ENCODE measurements at regions not wholly inside any gene's neighbourhood (a gene's known extent, or its start where the extent isn't known, plus 50 kb on each side); places are given as distances from the start of the nearest gene placed in this dataset.

DNA sequence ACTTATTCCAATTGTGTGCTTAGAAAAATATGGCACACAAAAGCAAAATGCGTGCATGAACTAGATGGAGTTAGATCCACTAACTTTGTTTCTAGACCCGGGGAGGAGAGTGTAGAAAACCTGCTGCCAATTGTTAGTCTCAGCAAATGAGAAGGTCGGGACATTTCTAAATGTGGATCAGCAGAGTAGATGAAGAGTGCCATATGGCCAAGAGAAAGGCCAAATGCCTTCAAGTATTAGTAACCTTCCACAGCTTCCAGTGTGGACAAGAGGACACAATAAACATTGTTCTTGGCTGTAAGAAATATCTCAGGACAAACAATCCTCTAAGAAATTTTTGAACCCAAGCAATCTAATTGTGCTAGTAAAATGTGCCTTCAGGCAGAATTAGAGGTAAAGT, 690.3 kb downstream of the REEP3 start:
- no peaks in the 10 kb centered on the region for H3K4me1 Mint-ChIP-seq
- H3K36me3 Mint-ChIP-seq, result no peaks in the 10 kb centered on the region
- H3K27me3 Mint-ChIP-seq, result no peaks in the 10 kb centered on the region
- H3K4me3 Mint-ChIP-seq, result no peak overlapping the region
- DNase-seq, result no peak
- H3K9me3 Mint-ChIP-seq, result peaks cover 6% of the 10 kb centered on the region
- no peak overlapping the region for H3K27ac Mint-ChIP-seq

DNA sequence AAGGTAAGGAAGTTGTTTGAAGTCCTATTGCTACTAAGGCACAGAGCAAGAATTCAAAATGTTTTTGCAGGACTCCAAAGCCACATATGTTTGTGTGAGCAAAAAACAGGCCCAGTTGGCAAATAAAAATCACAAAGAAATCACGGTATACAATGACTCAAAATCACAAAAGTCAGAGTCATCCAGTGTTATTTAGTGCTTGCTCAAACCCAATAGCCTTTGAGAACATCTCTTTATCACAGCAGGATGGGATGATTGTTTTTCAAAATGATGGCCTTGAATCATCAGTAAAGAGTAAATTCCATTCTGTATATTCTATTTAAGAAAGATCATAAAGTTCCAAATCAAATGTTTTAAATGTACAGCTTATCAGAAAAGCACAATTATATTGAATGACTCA, 693.9 kb downstream of the REEP3 start:
- Mint-ChIP-seq H3K27ac (no peak overlapping the region), H3K4me1 (no peaks in the 10 kb centered on the region), H3K27me3 (no peaks in the 10 kb centered on the region), H3K9me3 (peaks cover 4% of the 10 kb centered on the region), H3K36me3 (no peaks in the 10 kb centered on the region), H3K4me3 (no peak overlapping the region)
- no peak for DNase-seq

DNA sequence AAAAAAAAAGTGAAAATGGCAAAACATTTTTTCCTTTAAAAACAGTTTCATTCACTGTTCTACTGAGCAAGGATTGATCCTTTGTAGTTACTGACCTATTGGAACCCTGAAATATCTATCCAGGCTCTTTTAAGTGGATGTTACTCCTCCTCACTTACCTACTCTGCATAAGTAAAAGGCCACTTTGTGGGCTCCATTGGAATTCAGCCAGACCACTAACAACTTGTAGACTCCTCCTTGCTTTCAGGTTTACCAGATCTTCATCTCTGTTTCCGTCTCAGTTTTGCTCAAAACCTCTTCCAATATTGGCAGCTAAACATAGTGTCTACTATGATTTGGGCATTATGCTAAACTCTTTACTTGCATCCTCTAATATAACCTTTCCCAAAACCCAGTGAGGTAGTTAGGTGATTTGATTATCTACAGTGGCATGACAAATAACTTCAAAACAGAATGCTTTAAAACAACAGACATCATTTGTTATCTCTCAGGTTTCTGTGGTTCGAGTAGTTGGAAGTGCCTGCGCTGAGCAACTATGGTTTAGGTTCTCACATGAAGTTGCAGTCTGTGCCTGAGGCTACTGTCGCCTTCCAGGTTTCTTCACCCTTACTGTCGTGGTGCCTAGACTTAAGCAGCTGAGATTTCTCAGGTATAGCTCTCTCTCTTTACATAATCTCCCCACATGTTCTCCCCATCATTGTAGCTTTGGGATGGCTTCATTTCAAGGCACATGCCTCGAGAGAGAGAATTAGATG, 698.2 kb downstream of the REEP3 start:
- H3K4me3 Mint-ChIP-seq, result no peak overlapping the region
- H3K36me3 Mint-ChIP-seq, result no peaks in the 10 kb centered on the region
- H3K27me3 Mint-ChIP-seq, result no peaks in the 10 kb centered on the region
- H3K9me3 Mint-ChIP-seq, result peaks cover 6% of the 10 kb centered on the region
- no peaks in the 10 kb centered on the region for H3K4me1 Mint-ChIP-seq
- no peak for DNase-seq
- H3K27ac Mint-ChIP-seq, result no peak overlapping the region

DNA sequence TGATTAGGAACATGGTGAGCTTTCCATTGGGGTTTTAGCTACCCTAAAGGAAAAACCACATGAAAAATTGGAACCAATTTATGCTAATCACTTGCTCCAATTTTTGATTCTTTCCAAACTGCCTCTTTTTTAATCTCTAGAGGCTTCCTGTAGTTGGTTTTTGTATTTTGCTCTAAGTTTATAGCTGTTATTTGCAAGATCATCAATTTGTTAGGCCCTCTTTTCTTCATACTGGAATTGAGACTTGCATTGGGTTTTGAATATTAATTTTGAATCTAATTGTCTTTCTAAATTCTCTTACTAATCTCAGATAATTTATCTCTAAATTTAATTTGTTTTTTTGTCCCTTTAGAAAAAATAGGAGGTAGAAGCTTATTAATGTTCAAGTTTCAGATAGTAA, 713.3 kb downstream of the REEP3 start:
- H3K27ac Mint-ChIP-seq, result no peak overlapping the region
- H3K9me3 Mint-ChIP-seq, result peaks cover 7% of the 10 kb centered on the region
- H3K27me3 Mint-ChIP-seq, result no peaks in the 10 kb centered on the region
- no peaks in the 10 kb centered on the region for H3K4me1 Mint-ChIP-seq
- DNase-seq, result no peak
- no peaks in the 10 kb centered on the region for H3K36me3 Mint-ChIP-seq
- no peak overlapping the region for H3K4me3 Mint-ChIP-seq

DNA sequence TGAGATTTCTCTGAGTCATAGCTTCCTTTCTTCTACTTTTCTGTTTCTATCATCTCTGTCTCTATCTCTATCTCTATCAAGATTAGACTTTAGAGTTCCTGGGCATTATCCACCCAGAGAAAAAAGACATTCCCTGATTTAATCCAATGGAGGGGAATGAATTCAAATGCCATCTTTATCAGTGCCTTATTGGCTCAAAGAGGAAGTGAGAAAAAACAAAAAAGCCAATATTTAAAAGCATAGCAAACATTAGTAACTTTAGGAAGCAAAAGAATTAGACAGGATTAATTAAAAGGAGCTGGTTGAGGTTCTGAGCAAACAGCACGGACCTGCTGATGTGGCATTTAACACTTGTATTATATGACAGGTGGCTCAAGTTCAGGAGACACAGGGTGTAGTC, 736.5 kb downstream of the REEP3 start:
- no peak overlapping the region for H3K4me3 Mint-ChIP-seq
- no peaks in the 10 kb centered on the region for H3K36me3 Mint-ChIP-seq
- no peaks in the 10 kb centered on the region for H3K27me3 Mint-ChIP-seq
- H3K27ac Mint-ChIP-seq, result no peak overlapping the region
- H3K4me1 Mint-ChIP-seq, result no peaks in the 10 kb centered on the region
- DNase-seq, result no peak
- H3K9me3 Mint-ChIP-seq, result no peaks in the 10 kb centered on the region

DNA sequence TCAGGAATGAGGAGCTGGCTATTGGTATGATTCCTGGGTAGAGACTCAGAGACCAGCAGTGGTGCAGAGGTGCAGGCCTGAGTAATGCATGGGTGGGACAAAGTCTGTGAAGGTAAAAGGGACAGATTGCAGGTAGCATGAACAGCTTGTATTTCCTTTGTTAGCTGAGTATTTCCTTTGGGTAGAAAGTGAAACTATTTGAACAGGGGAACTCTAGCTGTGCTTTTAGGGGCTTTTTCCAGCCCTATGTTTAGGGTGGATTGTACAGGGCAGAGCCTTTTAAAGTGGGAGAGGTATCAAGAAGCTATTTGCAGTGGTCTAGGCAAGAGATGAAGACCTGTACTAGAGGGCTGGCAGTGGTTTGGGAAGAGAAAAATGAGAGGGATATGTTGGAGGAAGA, 739.9 kb downstream of the REEP3 start:
- DNase-seq, result no peak
- H3K4me1 Mint-ChIP-seq, result no peaks in the 10 kb centered on the region
- no peak overlapping the region for H3K4me3 Mint-ChIP-seq
- no peaks in the 10 kb centered on the region for H3K9me3 Mint-ChIP-seq
- no peaks in the 10 kb centered on the region for H3K27me3 Mint-ChIP-seq
- no peak overlapping the region for H3K27ac Mint-ChIP-seq
- H3K36me3 Mint-ChIP-seq, result no peaks in the 10 kb centered on the region

DNA sequence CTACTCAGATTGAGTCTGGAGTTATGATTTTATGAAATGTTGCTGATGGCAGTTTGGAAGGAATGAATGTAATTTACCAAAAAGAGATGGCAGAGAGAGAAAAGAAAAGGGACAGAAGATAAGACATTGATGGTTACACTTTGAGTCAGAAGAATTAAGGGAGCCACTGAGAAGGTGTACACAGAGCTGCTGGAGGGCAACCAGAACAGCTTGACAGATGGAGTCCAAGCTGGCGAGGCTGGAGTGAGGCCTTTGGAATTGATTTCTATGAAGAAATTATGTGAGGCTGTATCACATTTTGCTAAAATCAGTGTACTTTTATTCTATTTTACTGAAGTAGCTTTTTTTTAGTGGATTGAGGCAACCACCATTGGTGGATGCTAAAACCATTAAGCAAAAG, 740.5 kb downstream of the REEP3 start:
- Mint-ChIP-seq H3K36me3 (no peaks in the 10 kb centered on the region), H3K9me3 (no peaks in the 10 kb centered on the region), H3K4me1 (no peaks in the 10 kb centered on the region), H3K4me3 (no peak overlapping the region), H3K27ac (no peak overlapping the region), H3K27me3 (no peaks in the 10 kb centered on the region)
- no peak for DNase-seq

DNA sequence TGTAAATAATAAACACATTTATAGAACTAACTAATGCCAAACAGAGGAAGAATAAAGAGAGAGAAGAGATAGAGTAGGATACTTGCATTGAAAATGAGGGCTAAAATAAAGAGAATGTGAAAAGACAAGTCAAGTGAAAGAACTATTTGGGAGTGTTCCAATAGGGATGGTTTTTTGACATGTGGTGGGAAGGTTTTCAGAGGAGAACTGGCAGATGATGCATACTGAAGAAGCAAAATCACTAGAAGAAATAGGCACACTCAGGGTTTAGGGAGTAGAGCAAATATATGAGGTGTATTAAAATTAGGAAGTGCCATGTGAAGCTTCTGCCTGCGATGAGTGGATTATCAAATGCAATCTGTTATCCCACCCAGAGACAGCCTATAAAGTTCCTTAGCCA, 744.8 kb downstream of the REEP3 start:
- Mint-ChIP-seq H3K36me3 (no peaks in the 10 kb centered on the region), H3K9me3 (no peaks in the 10 kb centered on the region), H3K27me3 (no peaks in the 10 kb centered on the region), H3K27ac (no peak overlapping the region), H3K4me3 (no peak overlapping the region), H3K4me1 (no peaks in the 10 kb centered on the region)
- DNase-seq, result no peak

DNA sequence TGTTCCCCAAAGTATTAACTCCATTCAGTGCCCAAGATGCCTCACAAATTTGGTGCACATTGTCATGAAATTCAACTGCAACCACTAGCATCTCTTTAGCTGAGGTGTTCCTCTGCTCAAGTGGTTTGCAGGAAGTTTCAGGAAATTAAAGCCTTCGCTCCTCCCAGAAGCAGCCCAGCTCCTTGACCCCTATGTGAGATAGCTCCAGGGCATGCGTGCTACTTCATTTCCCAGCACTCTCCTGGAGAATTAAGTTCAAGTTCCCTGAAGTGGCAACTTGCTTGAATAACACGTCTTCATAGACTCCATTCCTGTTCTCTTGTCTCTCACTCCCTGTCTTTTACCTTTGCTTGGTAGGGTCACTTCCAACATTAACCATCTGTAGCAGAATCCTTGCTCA, 750.3 kb downstream of the REEP3 start:
- no peaks in the 10 kb centered on the region for H3K9me3 Mint-ChIP-seq
- H3K27me3 Mint-ChIP-seq, result no peaks in the 10 kb centered on the region
- no peak overlapping the region for H3K4me3 Mint-ChIP-seq
- no peak overlapping the region for H3K27ac Mint-ChIP-seq
- no peak for DNase-seq
- no peaks in the 10 kb centered on the region for H3K4me1 Mint-ChIP-seq
- H3K36me3 Mint-ChIP-seq, result no peaks in the 10 kb centered on the region

DNA sequence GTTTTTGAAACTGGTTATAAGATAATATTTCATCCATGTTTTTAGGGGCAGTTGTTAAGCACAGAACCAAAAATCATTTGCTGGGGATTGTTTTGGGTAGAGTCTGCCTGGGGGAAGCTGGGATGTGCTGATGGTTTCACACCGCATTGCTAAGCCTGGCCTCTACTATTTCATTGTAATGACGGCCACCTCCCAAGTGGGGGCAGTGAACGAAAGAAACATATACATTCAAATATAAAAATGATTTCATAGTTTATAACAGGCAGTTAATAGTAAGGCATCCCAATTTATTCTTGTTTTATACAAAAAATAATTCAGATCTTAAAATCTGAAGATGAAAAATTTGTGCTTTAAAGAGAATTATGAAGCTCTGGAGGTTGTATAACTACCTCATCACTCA, 750.8 kb downstream of the REEP3 start:
- no peaks in the 10 kb centered on the region for H3K9me3 Mint-ChIP-seq
- no peaks in the 10 kb centered on the region for H3K27me3 Mint-ChIP-seq
- H3K4me1 Mint-ChIP-seq, result no peaks in the 10 kb centered on the region
- DNase-seq, result no peak
- H3K36me3 Mint-ChIP-seq, result no peaks in the 10 kb centered on the region
- no peak overlapping the region for H3K27ac Mint-ChIP-seq
- H3K4me3 Mint-ChIP-seq, result no peak overlapping the region

DNA sequence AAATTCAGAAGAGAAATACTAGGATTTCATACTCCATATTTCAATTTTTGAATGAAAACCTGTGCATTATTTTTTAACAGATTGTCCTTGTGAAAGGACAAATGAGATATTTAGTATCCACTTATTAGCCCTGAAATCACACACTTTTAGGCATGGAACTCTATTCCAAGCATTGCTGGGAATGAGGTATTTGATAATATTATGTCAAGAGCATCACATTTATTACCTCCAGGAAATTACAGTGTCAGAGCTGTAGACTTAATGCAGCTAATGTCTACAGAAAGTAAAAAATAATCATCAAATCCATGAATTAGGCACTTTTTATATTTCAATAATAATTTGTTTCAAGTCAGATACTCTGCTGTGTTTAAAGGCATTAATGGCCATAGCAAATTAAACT, 753.8 kb downstream of the REEP3 start:
- no peaks in the 10 kb centered on the region for H3K27me3 Mint-ChIP-seq
- no peak overlapping the region for H3K27ac Mint-ChIP-seq
- peaks cover 1% of the 10 kb centered on the region for H3K9me3 Mint-ChIP-seq
- no peak for DNase-seq
- H3K36me3 Mint-ChIP-seq, result no peaks in the 10 kb centered on the region
- no peak overlapping the region for H3K4me3 Mint-ChIP-seq
- no peaks in the 10 kb centered on the region for H3K4me1 Mint-ChIP-seq

DNA sequence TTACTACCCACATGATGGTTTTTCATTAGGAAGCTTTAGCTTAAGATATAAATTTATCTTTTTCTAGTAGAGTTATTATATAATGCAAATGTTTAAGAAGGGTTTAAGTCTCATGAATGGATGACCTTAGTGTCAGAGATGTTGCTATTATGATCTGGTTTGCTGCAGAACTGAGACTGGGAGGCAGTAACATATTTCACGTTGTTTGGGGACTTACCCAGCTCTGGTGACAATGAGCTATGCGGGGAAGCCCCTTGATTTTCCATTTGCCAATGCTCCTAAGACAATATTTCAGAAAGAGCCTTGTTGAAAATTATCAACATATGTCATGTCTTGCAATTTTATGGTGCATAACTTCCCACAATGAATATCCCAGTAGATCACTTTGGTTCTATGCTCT, 754.6 kb downstream of the REEP3 start:
- no peak overlapping the region for H3K4me3 Mint-ChIP-seq
- no peaks in the 10 kb centered on the region for H3K27me3 Mint-ChIP-seq
- no peak for DNase-seq

DNA sequence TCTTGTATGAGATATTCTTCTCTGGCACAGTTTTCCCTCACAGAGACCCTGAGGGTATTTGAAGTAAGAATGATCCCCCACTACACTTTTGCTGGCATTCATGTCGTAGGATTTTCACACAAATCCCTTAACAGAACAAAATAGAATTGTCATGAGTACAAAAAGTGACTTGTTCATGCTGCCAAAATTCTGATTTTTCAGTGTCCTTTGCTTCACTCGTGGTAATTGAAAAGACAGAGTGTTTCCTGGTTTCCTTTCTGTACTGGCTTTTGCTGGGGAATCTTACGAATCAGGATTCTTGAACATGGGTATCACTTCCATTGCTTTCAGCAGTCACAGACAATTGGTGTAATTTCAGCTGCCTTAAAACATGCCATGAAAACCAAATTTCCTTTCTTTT, 756.3 kb downstream of the REEP3 start:
- Mint-ChIP-seq H3K9me3 (peaks cover 1% of the 10 kb centered on the region), H3K27me3 (no peaks in the 10 kb centered on the region), H3K4me1 (no peaks in the 10 kb centered on the region), H3K36me3 (no peaks in the 10 kb centered on the region), H3K4me3 (no peak overlapping the region), H3K27ac (no peak overlapping the region)
- DNase-seq, result no peak

More for the DNA sequence above, 754.6 kb downstream of the REEP3 start:
- Mint-ChIP-seq H3K9me3 (peaks cover 1% of the 10 kb centered on the region), H3K4me1 (no peaks in the 10 kb centered on the region), H3K36me3 (no peaks in the 10 kb centered on the region), H3K27ac (no peak overlapping the region)

DNA sequence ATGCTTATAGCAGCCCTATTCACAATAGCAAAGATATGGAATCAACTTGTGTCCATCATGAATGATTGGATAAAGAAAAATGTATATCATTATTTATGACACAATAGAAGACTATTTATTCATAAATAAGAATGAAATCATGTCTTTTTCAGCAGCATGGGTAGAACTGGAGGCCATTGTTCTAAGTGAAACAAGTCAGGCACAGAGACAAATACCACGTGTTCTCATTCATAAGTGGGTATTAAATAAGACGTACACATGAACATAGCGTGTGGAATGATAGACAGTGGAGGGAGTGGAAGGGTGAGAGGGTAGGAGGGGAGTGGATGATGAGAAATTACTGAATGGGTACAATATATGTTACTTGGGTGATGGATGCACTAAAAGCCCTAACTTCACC, 762.4 kb downstream of the REEP3 start:
- H3K36me3 Mint-ChIP-seq, result no peaks in the 10 kb centered on the region
- no peak for DNase-seq
- H3K27me3 Mint-ChIP-seq, result no peaks in the 10 kb centered on the region
- H3K27ac Mint-ChIP-seq, result no peak overlapping the region
- no peak overlapping the region for H3K4me3 Mint-ChIP-seq
- peaks cover 1% of the 10 kb centered on the region for H3K9me3 Mint-ChIP-seq
- no peaks in the 10 kb centered on the region for H3K4me1 Mint-ChIP-seq

DNA sequence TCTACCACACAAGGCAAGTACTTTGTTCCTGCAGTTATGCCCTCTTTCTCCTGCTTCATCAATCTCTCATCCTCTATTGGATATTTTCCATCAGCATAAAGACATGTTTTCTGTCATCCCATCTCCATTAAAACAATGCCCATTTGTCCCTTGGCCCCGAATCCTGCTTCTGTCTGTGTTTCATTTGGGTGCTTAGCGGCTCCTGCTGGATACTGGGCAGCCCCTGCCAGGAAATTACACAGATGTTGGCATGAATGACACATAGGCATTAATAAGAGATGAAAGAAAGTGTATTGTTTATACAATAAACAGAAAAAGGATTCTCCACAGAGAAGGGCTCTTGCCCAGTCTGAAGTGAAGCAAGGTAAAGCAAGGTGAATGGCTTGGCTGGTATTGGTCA, 765.3 kb downstream of the REEP3 start:
- H3K27ac Mint-ChIP-seq, result no peak overlapping the region
- no peaks in the 10 kb centered on the region for H3K27me3 Mint-ChIP-seq
- H3K9me3 Mint-ChIP-seq, result no peaks in the 10 kb centered on the region
- no peak overlapping the region for H3K4me3 Mint-ChIP-seq
- no peak for DNase-seq
- H3K4me1 Mint-ChIP-seq, result no peaks in the 10 kb centered on the region
- H3K36me3 Mint-ChIP-seq, result no peaks in the 10 kb centered on the region

DNA sequence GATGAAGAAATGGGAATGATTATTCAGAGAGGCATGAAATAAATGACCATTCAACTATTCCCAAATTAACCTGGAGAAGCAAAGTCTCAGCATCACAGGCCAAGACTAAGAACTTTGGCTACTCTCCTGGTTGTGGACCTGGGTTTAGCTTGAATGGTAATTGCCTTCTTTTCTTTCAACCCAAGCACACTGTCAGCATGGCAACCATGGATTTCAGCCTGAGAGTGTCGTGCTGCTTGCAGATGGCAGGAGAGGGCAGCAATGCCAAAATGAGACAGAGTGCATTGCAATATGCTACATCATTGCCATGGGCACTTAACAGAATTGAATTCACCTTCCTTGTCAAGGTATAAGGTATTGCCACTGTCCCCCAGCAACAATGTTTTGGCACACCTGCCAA, 767.2 kb downstream of the REEP3 start:
- no peaks in the 10 kb centered on the region for H3K9me3 Mint-ChIP-seq
- H3K4me1 Mint-ChIP-seq, result no peaks in the 10 kb centered on the region
- H3K4me3 Mint-ChIP-seq, result no peak overlapping the region
- H3K27ac Mint-ChIP-seq, result no peak overlapping the region
- no peaks in the 10 kb centered on the region for H3K36me3 Mint-ChIP-seq
- no peak for DNase-seq
- H3K27me3 Mint-ChIP-seq, result no peaks in the 10 kb centered on the region
